Activated naive CD8-positive, alpha-beta T cell treated with anti-CD3 and anti-CD28 coated beads, Interleukin-2, amount 50 U/mL, for 24 hours (primary cell): ENCODE measurements at regions not wholly inside any gene's neighbourhood (a gene's known extent, or its start where the extent isn't known, plus 50 kb on each side); places are given as distances from the start of the nearest gene placed in this dataset.

Source experiments
- ATAC-seq: fragments of 150-1000 bp; cut with Tn5 transposase; one replicate; pipeline ENCODE4 v1.10.0; 2021
- DNase-seq: peaks from one replicate; pipeline ENCODE4 v3.0.0; 2021
- H3K27ac Mint-ChIP-seq: one replicate; pipeline ENCODE4 v1.8.0; 2021; ENCODE audit warnings: mild to moderate bottlenecking, mixed read lengths
- H3K27me3 Mint-ChIP-seq: one replicate; pipeline ENCODE4 v1.8.0; 2021; ENCODE audit warnings: mixed read lengths
- H3K36me3 Mint-ChIP-seq: one replicate; pipeline ENCODE4 v1.8.0; 2021; ENCODE audit warnings: low read depth, mixed read lengths
- H3K4me1 Mint-ChIP-seq: one replicate; pipeline ENCODE4 v1.8.0; 2021; ENCODE audit warnings: mixed read lengths
- H3K4me3 Mint-ChIP-seq: one replicate; pipeline ENCODE4 v1.8.0; 2021; ENCODE audit warnings: mild to moderate bottlenecking, moderate library complexity, mixed read lengths
- H3K9me3 Mint-ChIP-seq: one replicate; pipeline ENCODE4 v1.8.0; 2021; ENCODE audit warnings: mixed read lengths

GRCh38 chr3:20912406-20912805 lies 726.4 kb upstream of the SGO1 start:
- ATAC-seq (no peak), DNase-seq (no peak)
- Mint-ChIP-seq H3K27ac (no peak overlapping the region), H3K4me3 (no peak overlapping the region), H3K27me3 (no peaks in the 10 kb centered on the region), H3K9me3 (peaks cover 21% of the 10 kb centered on the region), H3K4me1 (no peaks in the 10 kb centered on the region), H3K36me3 (no peaks in the 10 kb centered on the region)

GRCh38 chr3:20909511-20909910 lies 723.5 kb upstream of the SGO1 start:
- ATAC-seq (no peak), DNase-seq (no peak)
- no peaks in the 10 kb centered on the region for H3K36me3 Mint-ChIP-seq
- no peaks in the 10 kb centered on the region for H3K4me1 Mint-ChIP-seq
- no peak overlapping the region for H3K27ac Mint-ChIP-seq
- H3K4me3 Mint-ChIP-seq = no peak overlapping the region
- no peaks in the 10 kb centered on the region for H3K27me3 Mint-ChIP-seq
- H3K9me3 Mint-ChIP-seq = peaks cover 18% of the 10 kb centered on the region

GRCh38 chr3:20905210-20905805 lies 719.3 kb upstream of the SGO1 start:
- H3K27ac Mint-ChIP-seq = no peak overlapping the region
- H3K4me1 Mint-ChIP-seq = no peaks in the 10 kb centered on the region
- DNase-seq (no peak), ATAC-seq (no peak)
- H3K4me3 Mint-ChIP-seq = no peak overlapping the region
- H3K36me3 Mint-ChIP-seq = no peaks in the 10 kb centered on the region
- H3K27me3 Mint-ChIP-seq = no peaks in the 10 kb centered on the region
- H3K9me3 Mint-ChIP-seq = peaks cover 28% of the 10 kb centered on the region

GRCh38 chr3:20904671-20905070 lies 718.7 kb upstream of the SGO1 start:
- peaks cover 28% of the 10 kb centered on the region for H3K9me3 Mint-ChIP-seq
- no peaks in the 10 kb centered on the region for H3K27me3 Mint-ChIP-seq
- H3K4me3 Mint-ChIP-seq = no peak overlapping the region
- H3K4me1 Mint-ChIP-seq = no peaks in the 10 kb centered on the region
- no peak overlapping the region for H3K27ac Mint-ChIP-seq
- ATAC-seq (no peak), DNase-seq (no peak)
- H3K36me3 Mint-ChIP-seq = no peaks in the 10 kb centered on the region

GRCh38 chr3:20898962-20899361 lies 713.0 kb upstream of the SGO1 start:
- ATAC-seq (no peak), DNase-seq (no peak)
- H3K27ac Mint-ChIP-seq = no peak overlapping the region
- peaks cover 44% of the 10 kb centered on the region for H3K9me3 Mint-ChIP-seq
- H3K4me1 Mint-ChIP-seq = no peaks in the 10 kb centered on the region
- H3K27me3 Mint-ChIP-seq = no peaks in the 10 kb centered on the region
- no peaks in the 10 kb centered on the region for H3K36me3 Mint-ChIP-seq
- H3K4me3 Mint-ChIP-seq = no peak overlapping the region

- Mint-ChIP-seq H3K36me3 (no peaks in the 10 kb centered on the region), H3K9me3 (peaks cover 23% of the 10 kb centered on the region), H3K4me1 (no peaks in the 10 kb centered on the region), H3K4me3 (no peak overlapping the region), H3K27me3 (no peaks in the 10 kb centered on the region), H3K27ac (no peak overlapping the region)
- DNase-seq (no peak), ATAC-seq (no peak)
These were observed 704.1 kb upstream of the SGO1 start for GRCh38 chr3:20890111-20890519.

GRCh38 chr3:20878691-20879090 lies 692.7 kb upstream of the SGO1 start:
- no peaks in the 10 kb centered on the region for H3K27me3 Mint-ChIP-seq
- no peaks in the 10 kb centered on the region for H3K4me1 Mint-ChIP-seq
- peaks cover 13% of the 10 kb centered on the region for H3K9me3 Mint-ChIP-seq
- ATAC-seq (no peak), DNase-seq (no peak)
- no peak overlapping the region for H3K27ac Mint-ChIP-seq
- peaks cover 3% of the 10 kb centered on the region for H3K36me3 Mint-ChIP-seq
- H3K4me3 Mint-ChIP-seq = no peak overlapping the region

- Mint-ChIP-seq H3K9me3 (peaks cover 21% of the 10 kb centered on the region), H3K4me3 (no peak overlapping the region), H3K27ac (no peak overlapping the region), H3K27me3 (no peaks in the 10 kb centered on the region), H3K4me1 (no peaks in the 10 kb centered on the region), H3K36me3 (peaks cover 3% of the 10 kb centered on the region)
- DNase-seq = no peak
- no peak for ATAC-seq
These were observed 687.2 kb upstream of the SGO1 start for GRCh38 chr3:20873235-20873634.

GRCh38 chr3:20870106-20870899 lies 684.3 kb upstream of the SGO1 start:
- no peaks in the 10 kb centered on the region for H3K4me1 Mint-ChIP-seq
- no peak for ATAC-seq
- no peak for DNase-seq
- H3K27me3 Mint-ChIP-seq = no peaks in the 10 kb centered on the region
- H3K27ac Mint-ChIP-seq = no peak overlapping the region
- no peak overlapping the region for H3K4me3 Mint-ChIP-seq
- peaks cover 10% of the 10 kb centered on the region for H3K9me3 Mint-ChIP-seq
- peaks cover under 1% of the 10 kb centered on the region for H3K36me3 Mint-ChIP-seq

- Mint-ChIP-seq H3K4me1 (no peaks in the 10 kb centered on the region), H3K4me3 (no peak overlapping the region), H3K27me3 (no peaks in the 10 kb centered on the region), H3K27ac (no peak overlapping the region), H3K36me3 (no peaks in the 10 kb centered on the region), H3K9me3 (peaks cover 19% of the 10 kb centered on the region)
- ATAC-seq (no peak), DNase-seq (no peak)
These were observed 679.8 kb upstream of the SGO1 start for GRCh38 chr3:20865803-20866202.

- DNase-seq = no peak
- Mint-ChIP-seq H3K4me3 (no peak overlapping the region), H3K36me3 (no peaks in the 10 kb centered on the region), H3K4me1 (no peaks in the 10 kb centered on the region), H3K9me3 (peaks cover 16% of the 10 kb centered on the region), H3K27me3 (no peaks in the 10 kb centered on the region), H3K27ac (no peak overlapping the region)
- no peak for ATAC-seq
These were observed 675.4 kb upstream of the SGO1 start for GRCh38 chr3:20861454-20861853.

- Mint-ChIP-seq H3K27ac (no peak overlapping the region), H3K4me1 (no peaks in the 10 kb centered on the region), H3K4me3 (no peak overlapping the region), H3K27me3 (no peaks in the 10 kb centered on the region), H3K9me3 (no peaks in the 10 kb centered on the region), H3K36me3 (no peaks in the 10 kb centered on the region)
- DNase-seq = no peak
- no peak for ATAC-seq
These were observed 671.6 kb upstream of the SGO1 start for GRCh38 chr3:20857636-20858035.

- DNase-seq = no peak
- H3K4me3 Mint-ChIP-seq = no peak overlapping the region
- H3K36me3 Mint-ChIP-seq = no peaks in the 10 kb centered on the region
- H3K27ac Mint-ChIP-seq = no peak overlapping the region
- no peak for ATAC-seq
- H3K27me3 Mint-ChIP-seq = no peaks in the 10 kb centered on the region
- no peaks in the 10 kb centered on the region for H3K4me1 Mint-ChIP-seq
- H3K9me3 Mint-ChIP-seq = no peaks in the 10 kb centered on the region
These were observed 667.9 kb upstream of the SGO1 start for GRCh38 chr3:20853890-20854289.

GRCh38 chr3:20852712-20853111 lies 666.7 kb upstream of the SGO1 start:
- no peak for DNase-seq
- ATAC-seq = no peak
- Mint-ChIP-seq H3K4me3 (no peak overlapping the region), H3K27ac (no peak overlapping the region), H3K9me3 (no peaks in the 10 kb centered on the region), H3K4me1 (no peaks in the 10 kb centered on the region), H3K27me3 (no peaks in the 10 kb centered on the region), H3K36me3 (no peaks in the 10 kb centered on the region)

- Mint-ChIP-seq H3K4me3 (no peak overlapping the region), H3K27ac (no peak overlapping the region), H3K36me3 (no peaks in the 10 kb centered on the region), H3K27me3 (no peaks in the 10 kb centered on the region), H3K4me1 (no peaks in the 10 kb centered on the region), H3K9me3 (no peaks in the 10 kb centered on the region)
- ATAC-seq (no peak), DNase-seq (no peak)
These were observed 664.0 kb upstream of the SGO1 start for GRCh38 chr3:20849975-20850374.
